Ectodermal cell (in vitro differentiated cells): ENCODE measurements at regions not wholly inside any gene's neighbourhood (a gene's known extent, or its start where the extent isn't known, plus 50 kb on each side); places are given as distances from the start of the nearest gene placed in this dataset.
"Not testable (repeated sequence)": the region's sequence is repeated elsewhere in the genome, so short reads cannot be mapped to it uniquely, and the experiment has no call there.

Source experiments
- H3K27ac ChIP-seq: 2 replicates; pipeline ENCODE4 v1.7.0; 2013; ENCODE audit warnings: mild to moderate bottlenecking, low read depth, low read length; ENCODE audit not compliant: insufficient read depth, poor library complexity, severe bottlenecking
- H3K27me3 ChIP-seq: 2 replicates; pipeline ENCODE4 v1.7.0; 2013; ENCODE audit warnings: mild to moderate bottlenecking, low read length; ENCODE audit not compliant: insufficient read depth, control insufficient read depth, poor library complexity, severe bottlenecking
- H3K36me3 ChIP-seq: one replicate; pipeline ENCODE4 v1.7.0; 2013; ENCODE audit warnings: low read length; ENCODE audit not compliant: control insufficient read depth, insufficient read depth
- H3K4me1 ChIP-seq: one replicate; pipeline ENCODE4 v1.7.0; 2013; ENCODE audit warnings: low read length; ENCODE audit not compliant: control insufficient read depth, insufficient read depth
- H3K4me3 ChIP-seq: 2 replicates; pipeline ENCODE4 v1.7.0; 2013; ENCODE audit warnings: low read depth, low read length, control low read depth; ENCODE audit not compliant: insufficient read depth
- H3K9me3 ChIP-seq: 2 replicates; pipeline ENCODE4 v1.7.0; 2013; ENCODE audit warnings: mild to moderate bottlenecking, low read length, moderate library complexity; ENCODE audit not compliant: control insufficient read depth
- WGBS, 2 experiments: methylation state at CpG; one replicate each; pipeline ENCODE4 v1.1.7; 2013; ENCODE audit warnings: missing lambda C conversion rate in 2 of 2; 5-methylcytosine and 5-hydroxymethylcytosine counted together

DNA sequence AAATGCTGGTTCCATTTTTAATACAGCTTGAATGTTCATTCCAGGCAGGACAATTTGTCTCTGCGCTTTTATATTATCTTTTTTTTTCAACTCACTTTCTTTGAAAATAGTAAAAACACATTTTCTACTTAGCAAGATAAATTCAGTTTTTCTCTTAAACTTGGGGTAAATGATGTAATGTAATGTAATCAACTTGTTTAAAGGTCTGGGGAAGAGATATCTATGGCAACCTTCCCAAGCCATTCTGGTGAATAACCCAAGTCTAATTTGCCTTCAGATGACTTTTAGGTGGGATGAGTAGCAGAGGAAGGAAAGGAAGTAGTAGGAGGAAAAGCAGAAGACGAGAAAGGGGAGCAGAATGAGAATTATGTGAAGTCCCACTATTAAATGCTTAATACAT lies 335.1 kb downstream of the SV2B start:
- Histone ChIP-seq H3K4me3 (no peak overlapping the region), H3K4me1 (no peaks in the 10 kb centered on the region), H3K27me3 (no peaks in the 10 kb centered on the region), H3K36me3 (no peaks in the 10 kb centered on the region), H3K27ac (no peak overlapping the region), H3K9me3 (no peaks in the 10 kb centered on the region)
- WGBS, 2 experiments: 100% methylated on average over 1 of the region's 2 CpGs

DNA sequence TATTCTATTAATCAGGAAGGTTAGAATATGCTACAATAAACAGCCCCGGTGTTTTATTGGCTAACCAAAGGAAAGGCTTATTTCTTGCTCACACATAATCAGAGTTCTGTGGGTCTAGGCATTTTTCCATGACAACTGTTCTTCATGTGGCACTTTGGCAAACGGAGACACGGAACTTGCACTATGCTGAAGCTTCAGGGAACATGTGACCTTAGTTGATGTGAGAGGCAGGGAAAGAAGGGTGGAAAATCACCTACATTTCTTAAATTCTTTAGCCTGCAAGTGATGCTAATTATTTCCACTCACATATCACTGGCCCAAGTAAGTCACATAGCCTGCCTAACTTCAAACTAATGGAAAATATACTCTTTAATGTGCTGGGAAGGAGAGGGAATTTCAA lies 344.6 kb downstream of the SV2B start:
- WGBS, 2 experiments: 93% methylated on average over 3 of the region's 3 CpGs
- H3K27me3 ChIP-seq: no peaks in the 10 kb centered on the region
- H3K36me3 ChIP-seq: no peaks in the 10 kb centered on the region
- no peak overlapping the region for H3K27ac ChIP-seq
- H3K4me1 ChIP-seq: no peaks in the 10 kb centered on the region
- H3K9me3 ChIP-seq: no peaks in the 10 kb centered on the region
- no peak overlapping the region for H3K4me3 ChIP-seq

DNA sequence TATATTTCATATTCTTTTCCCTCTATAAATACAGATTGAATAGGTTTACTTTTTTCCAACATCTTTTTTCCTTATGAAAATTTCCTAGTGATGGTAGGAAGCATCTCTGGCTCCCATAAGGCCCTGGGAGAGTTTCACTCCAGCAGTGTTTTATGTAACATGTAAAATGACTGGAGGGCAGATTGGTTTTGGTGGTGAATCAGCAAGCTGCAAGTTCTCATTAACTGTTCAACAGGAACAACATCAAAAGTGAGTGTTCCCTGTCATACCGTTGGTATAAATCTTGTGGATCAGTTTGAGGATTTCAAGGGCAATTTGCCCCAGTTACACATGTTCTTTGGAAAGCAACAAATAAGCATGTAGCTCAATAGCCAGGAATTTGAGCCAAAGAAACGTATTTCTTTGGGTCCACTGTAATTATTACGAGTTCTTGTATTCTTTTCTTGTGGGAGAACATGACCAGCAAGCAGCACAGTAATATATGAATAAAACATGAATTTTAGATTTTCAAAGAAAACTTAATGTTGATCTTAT lies 345.7 kb downstream of the SV2B start:
- no peaks in the 10 kb centered on the region for H3K27me3 ChIP-seq
- H3K27ac ChIP-seq: no peak overlapping the region
- no peaks in the 10 kb centered on the region for H3K9me3 ChIP-seq
- H3K36me3 ChIP-seq: no peaks in the 10 kb centered on the region
- no peak overlapping the region for H3K4me3 ChIP-seq
- H3K4me1 ChIP-seq: no peaks in the 10 kb centered on the region
- 85 to 93% methylated on average over 3 of the region's 3 CpGs for WGBS, 2 experiments

DNA sequence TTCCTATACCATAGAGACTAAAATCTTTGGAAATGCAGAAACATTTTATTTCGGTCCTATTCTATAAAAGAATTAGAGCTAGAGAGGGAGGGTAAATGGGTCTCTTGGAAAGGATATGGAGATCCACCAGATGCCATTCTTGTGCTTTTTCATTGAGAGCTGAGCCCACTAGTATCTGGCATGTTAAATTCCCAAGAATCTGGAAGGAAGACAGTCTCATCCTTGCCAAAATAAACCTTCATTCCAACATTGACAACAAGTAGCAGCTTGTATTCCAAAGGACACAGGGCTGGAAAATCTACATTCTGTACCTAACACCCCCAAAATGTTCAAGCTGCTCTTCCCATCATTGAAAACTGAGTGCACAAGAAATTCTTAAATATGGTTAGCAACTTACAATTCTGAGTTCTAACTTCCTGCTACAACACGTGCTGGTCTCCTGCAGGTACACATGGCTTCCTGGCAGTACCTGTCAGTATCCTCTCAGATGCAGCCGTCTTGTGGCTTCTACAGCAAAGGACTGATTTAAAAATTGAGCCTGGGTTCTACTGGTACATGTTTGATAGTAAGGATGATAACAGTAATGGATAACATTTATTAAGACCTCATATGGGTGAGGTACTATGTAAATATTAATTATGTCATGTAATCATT lies 348.1 kb downstream of the SV2B start:
- Histone ChIP-seq H3K9me3 (no peaks in the 10 kb centered on the region), H3K4me3 (no peak overlapping the region), H3K4me1 (no peaks in the 10 kb centered on the region), H3K27me3 (no peaks in the 10 kb centered on the region), H3K27ac (no peak overlapping the region), H3K36me3 (no peaks in the 10 kb centered on the region)
- 86 to 87% methylated on average over 3 of the region's 3 CpGs for WGBS, 2 experiments

DNA sequence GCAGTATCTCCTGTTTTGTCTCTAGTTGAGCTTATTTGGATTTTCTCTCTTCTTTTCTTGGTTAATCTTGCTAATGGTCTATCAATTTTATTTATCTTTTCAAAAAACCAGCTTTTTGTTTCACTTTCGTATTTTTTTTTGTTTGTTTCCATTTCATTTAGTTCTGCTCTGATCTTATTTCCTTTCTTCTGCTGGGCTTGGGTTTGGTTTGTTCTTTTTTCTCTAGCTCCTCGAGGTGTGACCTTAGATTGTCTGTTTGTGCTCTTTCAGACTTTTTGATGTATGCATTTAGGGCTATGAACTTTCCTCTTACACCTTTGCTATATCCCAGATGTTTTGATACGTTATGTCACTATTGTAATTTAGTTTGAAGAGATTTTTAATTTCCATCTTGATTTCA lies 353.3 kb downstream of the SV2B start:
- H3K27ac ChIP-seq, H3K9me3 ChIP-seq, H3K4me1 ChIP-seq, H3K27me3 ChIP-seq, H3K36me3 ChIP-seq, H3K4me3 ChIP-seq: not testable (repeated sequence)
- 70 to 86% methylated on average over 2 to 3 of the region's 3 CpGs for WGBS, 2 experiments

DNA sequence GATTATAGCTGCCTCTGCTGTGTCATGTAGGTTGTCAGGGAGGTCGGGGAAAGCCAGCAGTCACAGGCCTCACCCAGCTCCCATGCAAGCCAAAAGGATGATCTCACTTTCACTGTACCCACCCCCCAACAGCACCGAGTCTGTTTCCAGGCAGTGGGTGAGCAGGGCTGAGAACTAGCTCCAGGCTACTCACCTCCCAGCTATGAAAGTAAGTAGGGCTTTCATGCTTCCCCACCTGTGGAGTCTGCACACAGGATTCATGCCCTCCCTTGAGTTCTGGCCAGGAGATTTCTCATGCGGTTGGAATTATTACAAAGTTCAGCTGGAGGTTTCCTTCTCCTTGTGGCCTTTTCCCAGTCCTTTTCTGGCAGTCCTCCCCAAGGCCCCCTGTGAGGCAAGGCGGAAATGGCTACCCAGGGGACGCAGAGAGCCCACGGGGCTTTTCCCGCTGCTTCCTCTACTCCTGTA lies 356.2 kb downstream of the SV2B start:
- Histone ChIP-seq H3K27me3 (no peaks in the 10 kb centered on the region), H3K27ac (no peak overlapping the region), H3K36me3 (no peaks in the 10 kb centered on the region), H3K4me3 (no peak overlapping the region), H3K9me3 (no peaks in the 10 kb centered on the region), H3K4me1 (no peaks in the 10 kb centered on the region)
- WGBS, 2 experiments: 84 to 88% methylated on average over 7 of the region's 7 CpGs

DNA sequence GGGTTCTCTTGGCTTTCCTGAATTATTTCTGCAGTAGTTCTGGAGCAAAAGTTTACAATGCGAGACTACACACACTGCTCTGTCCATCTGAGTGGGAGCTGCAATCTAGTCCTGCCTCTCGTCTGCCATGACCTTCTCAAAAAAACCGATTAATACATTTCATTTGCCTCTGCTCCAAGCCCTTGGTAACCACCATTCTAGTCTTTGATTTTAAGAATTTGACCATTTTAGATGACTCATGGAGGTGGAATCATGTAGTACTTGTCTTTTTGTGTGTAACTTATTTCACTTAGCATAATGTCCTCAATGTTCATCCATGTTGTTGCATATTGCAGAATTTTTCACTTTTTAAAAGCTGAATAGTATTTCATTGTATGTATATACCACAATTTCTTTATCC lies 356.9 kb downstream of the SV2B start:
- Histone ChIP-seq H3K4me3 (no peak overlapping the region), H3K9me3 (no peaks in the 10 kb centered on the region), H3K36me3 (no peaks in the 10 kb centered on the region), H3K4me1 (no peaks in the 10 kb centered on the region), H3K27me3 (no peaks in the 10 kb centered on the region), H3K27ac (no peak overlapping the region)
- 97 to 98% methylated on average over 3 of the region's 3 CpGs for WGBS, 2 experiments

DNA sequence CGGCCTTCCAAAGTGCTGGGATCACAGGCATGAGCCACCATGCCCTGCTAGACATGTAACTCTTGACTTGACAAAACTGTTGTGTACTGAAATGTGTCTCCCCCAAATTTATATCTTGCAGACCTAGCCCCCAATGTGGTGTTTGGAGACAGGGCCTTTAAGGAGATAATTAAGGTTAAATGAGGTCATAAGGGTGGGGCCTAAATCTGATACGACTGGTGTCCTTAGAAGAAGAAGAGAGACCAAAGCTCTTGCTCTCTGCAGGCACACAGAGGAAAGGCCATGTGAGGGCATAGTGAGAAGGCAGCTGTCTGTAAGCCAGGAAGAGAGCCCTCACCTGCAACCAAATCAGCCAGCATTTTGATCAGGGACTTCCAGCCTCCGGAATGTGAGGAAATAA lies 361.3 kb downstream of the SV2B start:
- 86 to 89% methylated on average over 3 of the region's 3 CpGs for WGBS, 2 experiments

DNA sequence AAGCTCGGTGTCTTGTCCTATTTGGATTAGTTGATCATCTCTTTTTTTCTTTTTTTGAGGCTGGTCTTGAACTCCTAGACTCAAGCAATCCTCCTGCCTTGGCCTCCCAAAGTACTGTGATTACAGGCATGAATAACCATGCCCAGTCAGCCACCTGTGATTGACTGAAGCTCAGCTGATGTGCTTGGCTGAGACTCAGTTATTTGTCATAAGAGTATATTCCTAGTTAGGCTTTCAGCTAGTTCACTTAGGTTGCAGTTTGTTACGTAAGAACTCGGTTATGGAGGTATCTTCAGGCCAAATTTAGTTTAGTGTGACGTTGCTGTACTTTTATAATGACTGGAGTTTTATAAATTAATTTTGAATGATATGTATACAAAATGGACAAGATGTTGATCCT lies 365.0 kb downstream of the SV2B start:
- no peaks in the 10 kb centered on the region for H3K9me3 ChIP-seq
- 94 to 95% methylated on average over 4 of the region's 4 CpGs for WGBS, 2 experiments
- no peaks in the 10 kb centered on the region for H3K36me3 ChIP-seq
- no peaks in the 10 kb centered on the region for H3K27me3 ChIP-seq
- no peak overlapping the region for H3K27ac ChIP-seq
- H3K4me1 ChIP-seq: peaks cover 4% of the 10 kb centered on the region
- H3K4me3 ChIP-seq: no peak overlapping the region

More for the DNA sequence above, 361.3 kb downstream of the SV2B start:
- no peaks in the 10 kb centered on the region for H3K27me3 ChIP-seq
- no peaks in the 10 kb centered on the region for H3K4me1 ChIP-seq
- H3K9me3 ChIP-seq: no peaks in the 10 kb centered on the region
- no peak overlapping the region for H3K27ac ChIP-seq
- no peak overlapping the region for H3K4me3 ChIP-seq
- H3K36me3 ChIP-seq: no peaks in the 10 kb centered on the region

DNA sequence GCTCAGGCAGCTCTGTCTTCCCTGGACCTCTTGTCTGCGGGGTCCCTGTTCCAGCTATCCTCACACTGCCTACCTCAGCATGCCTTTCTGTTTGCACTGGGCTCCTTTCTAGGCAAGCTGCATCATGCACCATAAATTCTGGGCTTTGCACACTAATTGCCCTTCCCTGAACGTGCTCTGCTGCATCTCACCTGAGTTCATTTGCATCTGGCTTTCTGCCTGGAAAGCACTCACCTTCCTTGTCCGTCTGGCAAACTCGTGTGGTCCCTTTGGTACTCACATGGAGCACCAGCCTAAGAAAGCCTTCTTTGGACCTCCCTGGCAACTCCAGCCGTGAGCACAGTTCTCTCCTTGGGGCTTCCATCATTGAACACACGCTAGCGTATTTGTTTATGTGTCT lies 365.6 kb downstream of the SV2B start:
- Histone ChIP-seq H3K4me3 (no peak overlapping the region), H3K36me3 (no peaks in the 10 kb centered on the region), H3K27me3 (no peaks in the 10 kb centered on the region), H3K9me3 (no peaks in the 10 kb centered on the region), H3K4me1 (peaks cover 4% of the 10 kb centered on the region), H3K27ac (no peak overlapping the region)
- WGBS, 2 experiments: 91 to 92% methylated on average over 7 of the region's 7 CpGs
